ENCODE measurements at regions not wholly inside any gene's neighbourhood (a gene's known extent, or its start where the extent isn't known, plus 50 kb on each side); places are given as distances from the start of the nearest gene placed in this dataset.

DNA sequence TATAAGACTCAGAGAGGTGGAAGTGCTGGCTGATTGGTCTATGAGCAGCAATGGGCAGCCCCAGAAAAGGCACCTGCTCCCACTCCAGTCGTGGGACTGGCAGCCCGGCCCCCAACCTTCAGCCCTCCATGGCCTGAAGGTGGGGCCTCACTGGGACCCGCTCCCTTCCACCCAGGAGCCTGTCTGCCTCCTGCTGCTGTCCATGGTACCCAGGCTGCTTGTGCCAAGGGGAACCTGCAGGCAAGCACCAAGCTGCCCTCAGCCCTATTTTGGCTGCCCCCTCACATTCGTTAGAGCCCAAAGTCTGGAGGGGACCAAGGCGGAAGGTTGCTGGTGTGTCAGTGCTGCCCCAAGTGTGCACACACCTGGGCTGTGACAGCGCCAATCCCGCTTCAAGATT lies 2304.9 kb downstream of the PCDH9 start:
- no peak overlapping the region for H4K5ac ChIP-seq (ENCODE audit: insufficient read length, low read depth, low read length)
- H3K27me3 Mint-ChIP-seq (ENCODE audit: low read depth): no peaks in the 10 kb centered on the region
- H3K27me3 ChIP-seq (ENCODE audit: insufficient read depth, low read length): no peaks in the 10 kb centered on the region
- no peak overlapping the region for H3K56ac ChIP-seq (ENCODE audit: insufficient read length, low read depth, low read length)
- no peak overlapping the region for H3K27ac Mint-ChIP-seq
- H4K8ac ChIP-seq (replicated peaks; ENCODE audit: insufficient read length, low read depth, low read length): no peak overlapping the region
- no peak overlapping the region for H4K91ac ChIP-seq (ENCODE audit: insufficient read length, low read depth, low read length)
- no peaks in the 10 kb centered on the region for H3K4me1 ChIP-seq (ENCODE audit: insufficient read depth, low read length)
- H2AK5ac ChIP-seq (ENCODE audit: insufficient read length, low read length): no peak overlapping the region
- no peaks in the 10 kb centered on the region for H3K9me3 ChIP-seq (ENCODE audit: control insufficient read depth, low read depth, low read length)
- H3T11ph ChIP-seq (ENCODE audit: low read length): no peak overlapping the region
- H3K4me3 Mint-ChIP-seq: no peak overlapping the region
- no peak overlapping the region for H2AFZ ChIP-seq (ENCODE audit: low read length)
- no peak overlapping the region for H2BK20ac ChIP-seq (ENCODE audit: low read depth, low read length, poor library complexity, severe bottlenecking)
- H3K14ac ChIP-seq (ENCODE audit: insufficient read depth, low read length): no peak overlapping the region
- H3K18ac ChIP-seq (ENCODE audit: insufficient read length, low read depth, low read length): no peak overlapping the region
- H3K23ac ChIP-seq (ENCODE audit: insufficient read length, low read depth, low read length): no peak overlapping the region
- no peaks in the 10 kb centered on the region for H3K4me1 Mint-ChIP-seq
- no peak overlapping the region for H2BK120ac ChIP-seq (ENCODE audit: low read depth, low read length, poor library complexity, severe bottlenecking)
- no peaks in the 10 kb centered on the region for H3K9me3 Mint-ChIP-seq
- no peak overlapping the region for H3K4ac ChIP-seq (ENCODE audit: low read depth, low read length)
- H3K36me3 Mint-ChIP-seq (ENCODE audit: insufficient read depth in 1 of 3, low read depth in 3 of 3): no peaks in the 10 kb centered on the region
- H4K20me1 ChIP-seq (ENCODE audit: control insufficient read depth, insufficient read depth, insufficient read length): no peaks in the 10 kb centered on the region
- no peak overlapping the region for H3K9ac ChIP-seq (ENCODE audit: extremely low read depth, insufficient read length, low read length)
- H2BK5ac ChIP-seq (ENCODE audit: insufficient read length, low read length): no peak overlapping the region
- H3K79me2 ChIP-seq (ENCODE audit: insufficient read depth, low read length): no peaks in the 10 kb centered on the region
- H3K4me2 ChIP-seq (ENCODE audit: insufficient read depth, insufficient read length, low read length): no peak overlapping the region
- TF ChIP-seq, protein P1, sequence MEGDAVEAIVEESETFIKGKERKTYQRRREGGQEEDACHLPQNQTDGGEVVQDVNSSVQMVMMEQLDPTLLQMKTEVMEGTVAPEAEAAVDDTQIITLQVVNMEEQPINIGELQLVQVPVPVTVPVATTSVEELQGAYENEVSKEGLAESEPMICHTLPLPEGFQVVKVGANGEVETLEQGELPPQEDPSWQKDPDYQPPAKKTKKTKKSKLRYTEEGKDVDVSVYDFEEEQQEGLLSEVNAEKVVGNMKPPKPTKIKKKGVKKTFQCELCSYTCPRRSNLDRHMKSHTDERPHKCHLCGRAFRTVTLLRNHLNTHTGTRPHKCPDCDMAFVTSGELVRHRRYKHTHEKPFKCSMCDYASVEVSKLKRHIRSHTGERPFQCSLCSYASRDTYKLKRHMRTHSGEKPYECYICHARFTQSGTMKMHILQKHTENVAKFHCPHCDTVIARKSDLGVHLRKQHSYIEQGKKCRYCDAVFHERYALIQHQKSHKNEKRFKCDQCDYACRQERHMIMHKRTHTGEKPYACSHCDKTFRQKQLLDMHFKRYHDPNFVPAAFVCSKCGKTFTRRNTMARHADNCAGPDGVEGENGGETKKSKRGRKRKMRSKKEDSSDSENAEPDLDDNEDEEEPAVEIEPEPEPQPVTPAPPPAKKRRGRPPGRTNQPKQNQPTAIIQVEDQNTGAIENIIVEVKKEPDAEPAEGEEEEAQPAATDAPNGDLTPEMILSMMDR (conservative IDR thresholded peaks at IDR 0.05): no peak
- no peaks in the 10 kb centered on the region for H3K79me1 ChIP-seq (ENCODE audit: insufficient read depth, low read depth, low read length, poor library complexity, severe bottlenecking)
- no CpG with 5 or more reads among the region's 7 CpGs for WGBS (ENCODE audit: extremely low coverage, insufficient read length, low lambda C conversion rate)
- DNase-seq: peak; percentile 75
- no peak overlapping the region for H3K27ac ChIP-seq (ENCODE audit: insufficient read length, low read depth, low read length)
- H3K23me2 ChIP-seq (ENCODE audit: insufficient read length, low read depth, low read length, poor library complexity, severe bottlenecking): no peaks in the 10 kb centered on the region
- no peak overlapping the region for H2BK12ac ChIP-seq (ENCODE audit: insufficient read length, low read depth, low read length)
- no peak overlapping the region for H2BK15ac ChIP-seq (ENCODE audit: low read depth, low read length)
